Nephron (organoid): ENCODE measurements at regions not wholly inside any gene's neighbourhood (a gene's known extent, or its start where the extent isn't known, plus 50 kb on each side); places are given as distances from the start of the nearest gene placed in this dataset.

Source experiments
- H3K27ac Mint-ChIP-seq, 3 experiments: 2 replicates each; pipeline ENCODE4 v1.8.0; 2020; ENCODE audit warnings: mixed read lengths in 3 of 3, mild to moderate bottlenecking in 2 of 3, moderate library complexity in 1 of 3
- H3K27me3 Mint-ChIP-seq: 2 replicates; pipeline ENCODE4 v1.8.0; 2021; ENCODE audit warnings: low read depth, mild to moderate bottlenecking, moderate library complexity, mixed read lengths
- H3K36me3 Mint-ChIP-seq: 2 replicates; pipeline ENCODE4 v1.8.0; 2020; ENCODE audit warnings: low read depth, mixed read lengths
- H3K4me1 Mint-ChIP-seq: 2 replicates; pipeline ENCODE4 v1.8.0; 2020; ENCODE audit warnings: mixed read lengths
- H3K4me3 Mint-ChIP-seq, 3 experiments: 2 replicates each; pipeline ENCODE4 v1.8.0; 2020; ENCODE audit warnings: mild to moderate bottlenecking in 3 of 3, mixed read lengths in 3 of 3, moderate library complexity in 2 of 3
- H3K9me3 Mint-ChIP-seq: 2 replicates; pipeline ENCODE4 v1.8.0; 2020; ENCODE audit warnings: mixed read lengths
- TF ChIP-seq, protein P1 (sequence below), 3 experiments: fragments of 200-600 bp; sonication (generic); IDR thresholded peaks; one replicate each; pipeline ENCODE4 v1.5.0; 2021; ENCODE audit warnings: antibody characterized with exemption in 3 of 3; ENCODE audit not compliant: unreplicated experiment in 3 of 3

DNA sequence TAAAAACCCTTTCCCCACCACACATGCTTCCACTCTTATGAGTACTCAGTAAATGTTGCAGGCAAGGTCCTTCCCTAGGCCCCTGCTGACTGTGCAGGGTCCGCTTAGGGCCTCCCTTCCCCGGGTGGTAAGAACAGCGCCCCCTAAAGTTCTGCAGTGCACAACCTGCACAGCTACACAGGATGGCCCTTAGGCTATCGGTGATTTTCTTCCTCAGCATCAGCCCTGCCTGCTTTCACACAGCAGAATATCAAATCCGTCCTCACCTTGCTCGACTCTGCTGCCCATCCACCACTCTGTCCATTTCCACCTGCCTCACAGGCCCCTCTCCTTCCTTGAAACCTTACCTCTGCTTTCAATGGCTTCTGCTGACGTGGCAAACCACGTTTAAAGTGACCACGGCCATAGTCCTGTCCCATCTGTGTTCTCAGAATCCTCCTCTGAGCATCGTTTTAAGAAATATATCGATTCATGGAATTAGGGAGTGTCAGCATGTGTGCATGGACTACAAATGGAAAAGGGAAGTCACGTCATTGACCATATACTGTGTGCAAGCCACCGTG is 51.4 kb upstream of the TMEM132E start:
- H3K9me3 Mint-ChIP-seq, result no peaks in the 10 kb centered on the region
- peaks cover 22% of the 10 kb centered on the region for H3K4me1 Mint-ChIP-seq
- no peak overlapping the region for H3K4me3 Mint-ChIP-seq
- peaks cover 19% of the 10 kb centered on the region for H3K27me3 Mint-ChIP-seq
- no peaks in the 10 kb centered on the region for H3K36me3 Mint-ChIP-seq
- no peak overlapping the region for H3K27ac Mint-ChIP-seq
- TF ChIP-seq, protein P1, sequence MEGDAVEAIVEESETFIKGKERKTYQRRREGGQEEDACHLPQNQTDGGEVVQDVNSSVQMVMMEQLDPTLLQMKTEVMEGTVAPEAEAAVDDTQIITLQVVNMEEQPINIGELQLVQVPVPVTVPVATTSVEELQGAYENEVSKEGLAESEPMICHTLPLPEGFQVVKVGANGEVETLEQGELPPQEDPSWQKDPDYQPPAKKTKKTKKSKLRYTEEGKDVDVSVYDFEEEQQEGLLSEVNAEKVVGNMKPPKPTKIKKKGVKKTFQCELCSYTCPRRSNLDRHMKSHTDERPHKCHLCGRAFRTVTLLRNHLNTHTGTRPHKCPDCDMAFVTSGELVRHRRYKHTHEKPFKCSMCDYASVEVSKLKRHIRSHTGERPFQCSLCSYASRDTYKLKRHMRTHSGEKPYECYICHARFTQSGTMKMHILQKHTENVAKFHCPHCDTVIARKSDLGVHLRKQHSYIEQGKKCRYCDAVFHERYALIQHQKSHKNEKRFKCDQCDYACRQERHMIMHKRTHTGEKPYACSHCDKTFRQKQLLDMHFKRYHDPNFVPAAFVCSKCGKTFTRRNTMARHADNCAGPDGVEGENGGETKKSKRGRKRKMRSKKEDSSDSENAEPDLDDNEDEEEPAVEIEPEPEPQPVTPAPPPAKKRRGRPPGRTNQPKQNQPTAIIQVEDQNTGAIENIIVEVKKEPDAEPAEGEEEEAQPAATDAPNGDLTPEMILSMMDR (IDR thresholded peaks at IDR 0.05; ENCODE audit: unreplicated experiment in 3 of 3), result no peak

DNA sequence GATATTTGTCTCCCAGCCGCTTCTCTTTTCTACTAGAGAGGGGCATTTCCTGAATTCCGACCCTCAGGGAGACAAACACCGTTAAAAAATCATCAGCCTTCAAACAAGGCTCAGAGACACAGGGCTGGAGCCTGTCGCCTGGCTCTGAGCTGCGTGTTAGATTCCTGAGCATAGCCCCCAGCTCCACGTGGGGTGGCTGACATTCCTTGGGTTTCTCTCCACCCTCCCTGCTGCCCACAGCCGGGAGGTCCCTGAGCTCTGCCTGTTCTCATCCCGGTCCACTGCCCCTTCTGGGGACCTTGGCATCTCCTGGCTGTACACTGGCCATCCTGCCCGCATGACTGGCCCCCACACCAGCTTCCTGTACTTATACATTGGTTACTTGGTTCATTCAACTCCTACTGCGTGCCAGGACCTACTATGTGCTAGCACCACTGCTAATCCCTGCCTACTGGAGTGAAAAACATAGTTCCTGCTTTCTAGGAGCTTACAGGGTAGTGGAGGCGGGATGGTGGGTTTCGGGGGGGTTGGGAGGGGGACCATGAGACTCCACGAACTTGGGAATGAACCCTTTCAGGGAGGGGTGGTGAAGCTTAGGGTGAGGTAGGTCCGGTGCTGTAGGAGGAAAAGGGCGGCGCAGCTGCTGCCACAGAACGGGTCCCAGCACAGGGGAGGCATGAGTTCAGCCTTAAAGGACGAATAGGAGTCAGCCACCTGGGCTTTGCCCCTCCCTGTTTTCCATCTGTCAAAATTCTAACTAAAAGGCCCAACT is 52.1 kb upstream of the TMEM132E start:
- Mint-ChIP-seq H3K4me3 (no peak overlapping the region), H3K4me1 (peaks cover 17% of the 10 kb centered on the region), H3K36me3 (no peaks in the 10 kb centered on the region), H3K27me3 (peaks cover 19% of the 10 kb centered on the region), H3K9me3 (no peaks in the 10 kb centered on the region), H3K27ac (no peak overlapping the region)
- TF ChIP-seq, protein P1 (IDR thresholded peaks at IDR 0.05; ENCODE audit: unreplicated experiment in 3 of 3), result no peak

DNA sequence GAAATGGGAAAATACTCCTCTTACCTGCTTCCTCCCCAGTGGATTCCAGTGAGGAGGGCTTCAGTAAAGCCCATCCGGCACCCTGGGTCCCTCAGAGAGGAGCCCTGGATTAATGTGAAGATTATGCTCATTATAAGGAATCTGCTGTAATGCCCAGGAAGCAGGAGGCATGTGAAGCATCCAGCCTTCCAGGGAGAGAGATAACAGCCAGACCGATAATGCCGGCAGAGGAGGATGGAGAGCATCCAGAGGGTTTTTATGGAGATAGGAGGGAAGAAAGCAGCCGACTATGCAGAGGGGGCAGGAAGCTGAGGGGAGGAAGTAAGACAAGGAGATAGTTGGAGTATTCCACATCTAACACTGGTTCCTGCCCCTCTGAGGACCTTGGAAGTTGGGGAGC is 53.7 kb upstream of the TMEM132E start:
- TF ChIP-seq, protein P1 (IDR thresholded peaks at IDR 0.05; ENCODE audit: unreplicated experiment in 3 of 3), result no peak
- H3K27me3 Mint-ChIP-seq, result peaks cover 27% of the 10 kb centered on the region
- no peaks in the 10 kb centered on the region for H3K36me3 Mint-ChIP-seq
- H3K9me3 Mint-ChIP-seq, result no peaks in the 10 kb centered on the region
- H3K27ac Mint-ChIP-seq, result peak overlapping the region in 1 of 3 experiments; percentile 47
- H3K4me1 Mint-ChIP-seq, result peaks cover 3% of the 10 kb centered on the region
- no peak overlapping the region for H3K4me3 Mint-ChIP-seq

DNA sequence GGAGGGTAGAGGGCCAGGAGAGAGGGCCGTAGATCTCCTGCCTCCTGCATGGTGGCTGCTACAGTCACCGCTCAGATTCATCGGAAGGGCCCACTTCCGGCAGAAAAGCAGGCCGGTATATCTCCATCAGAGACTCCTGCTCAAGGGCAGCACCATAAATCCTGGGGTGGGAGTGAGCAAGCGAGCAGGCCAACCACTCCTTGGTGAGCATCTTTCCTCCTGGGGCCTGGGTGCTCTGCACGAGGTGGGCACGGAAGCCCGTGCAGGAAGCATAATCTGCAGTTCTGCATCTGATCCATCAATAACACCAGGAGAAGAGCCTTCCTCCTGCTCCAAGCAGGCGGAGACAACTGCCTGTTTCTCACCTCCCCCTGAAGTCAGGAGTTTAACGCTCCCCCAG is 57.4 kb upstream of the TMEM132E start:
- TF ChIP-seq, protein P1 (IDR thresholded peaks at IDR 0.05; ENCODE audit: unreplicated experiment in 3 of 3), result no peak
- Mint-ChIP-seq H3K4me1 (no peaks in the 10 kb centered on the region), H3K27ac (no peak overlapping the region), H3K27me3 (peaks cover 42% of the 10 kb centered on the region), H3K9me3 (no peaks in the 10 kb centered on the region), H3K36me3 (no peaks in the 10 kb centered on the region), H3K4me3 (no peak overlapping the region)

DNA sequence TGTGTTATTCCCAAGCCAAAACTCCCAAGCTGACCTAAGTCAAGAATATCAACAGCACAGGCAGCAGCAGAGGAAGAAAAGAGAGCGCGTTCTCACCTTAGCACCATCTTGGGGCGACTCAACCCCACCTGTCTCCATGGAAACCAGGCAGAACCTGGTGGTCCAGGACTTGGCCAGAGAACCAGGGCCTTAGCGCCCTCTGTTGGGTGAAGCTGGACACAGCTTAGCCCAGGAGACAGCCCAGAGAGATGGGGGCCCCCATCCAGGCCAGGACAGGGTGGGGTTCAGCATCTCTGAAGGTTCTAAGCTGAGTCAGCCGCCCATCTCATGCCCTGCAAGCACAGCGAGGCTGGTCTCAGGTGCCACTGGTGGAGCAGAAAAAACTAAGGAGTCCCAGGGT is 60.1 kb upstream of the TMEM132E start:
- peaks cover 60% of the 10 kb centered on the region for H3K27me3 Mint-ChIP-seq
- TF ChIP-seq, protein P1 (IDR thresholded peaks at IDR 0.05; ENCODE audit: unreplicated experiment in 3 of 3), result peak; percentile 18 to 27 (median 26)
- no peaks in the 10 kb centered on the region for H3K4me1 Mint-ChIP-seq
- H3K4me3 Mint-ChIP-seq, result no peak overlapping the region
- no peak overlapping the region for H3K27ac Mint-ChIP-seq
- no peaks in the 10 kb centered on the region for H3K36me3 Mint-ChIP-seq
- H3K9me3 Mint-ChIP-seq, result no peaks in the 10 kb centered on the region

DNA sequence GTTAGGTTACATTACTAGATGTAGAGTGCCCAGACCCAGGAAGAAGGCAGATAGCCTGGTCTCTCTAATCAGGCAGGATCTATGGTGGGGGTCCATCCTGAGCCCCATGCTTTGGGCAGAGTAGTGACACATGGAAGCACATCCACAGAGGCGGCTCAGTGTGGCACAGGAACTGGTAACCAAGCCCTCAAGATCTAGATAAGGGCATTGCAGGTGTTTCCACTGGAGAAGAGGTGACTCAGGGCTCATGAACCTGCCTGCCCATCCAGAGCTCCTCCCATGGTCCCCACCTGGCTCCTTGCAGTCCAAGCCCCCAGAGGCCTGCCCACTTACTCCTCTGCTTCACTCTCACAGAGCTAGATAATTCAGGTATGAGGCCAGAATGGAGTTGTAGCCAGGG is 62.0 kb upstream of the TMEM132E start:
- Mint-ChIP-seq H3K9me3 (no peaks in the 10 kb centered on the region), H3K27me3 (peaks cover 72% of the 10 kb centered on the region), H3K36me3 (no peaks in the 10 kb centered on the region), H3K4me3 (no peak overlapping the region), H3K27ac (no peak overlapping the region), H3K4me1 (no peaks in the 10 kb centered on the region)
- TF ChIP-seq, protein P1 (IDR thresholded peaks at IDR 0.05; ENCODE audit: unreplicated experiment in 3 of 3), result no peak
